Lower leg skin (tissue), 3 donors: ENCODE measurements at regions not wholly inside any gene's neighbourhood (a gene's known extent, or its start where the extent isn't known, plus 50 kb on each side); places are given as distances from the start of the nearest gene placed in this dataset.

Source experiments
- CTCF ChIP-seq, 3 donors: fragments of 450-650 bp; IDR thresholded peaks; one replicate each; pipeline ENCODE4 v1.5.1; 2016; ENCODE audit warnings: antibody characterized with exemption in 3 of 3, mild to moderate bottlenecking in 3 of 3, moderate library complexity in 2 of 3
- POLR2A ChIP-seq, 2 donors: fragments of 450-650 bp; IDR thresholded peaks; one replicate each; pipeline ENCODE4 v1.6.1; 2016 to 2017; ENCODE audit warnings: antibody characterized with exemption in 2 of 2, mild to moderate bottlenecking in 1 of 2, moderate library complexity in 1 of 2

GRCh38 chr7:56479136-56479535, 362.9 kb upstream of the NUPR2 start:
- TF ChIP-seq POLR2A (IDR thresholded peaks at IDR 0.05) (no peak), CTCF (IDR thresholded peaks at IDR 0.05) (no peak)
